ENCODE measurements at regions not wholly inside any gene's neighbourhood (a gene's known extent, or its start where the extent isn't known, plus 50 kb on each side); places are given as distances from the start of the nearest gene placed in this dataset.

GRCh38 chr15:93241696-93242585, 152.9 kb upstream of the RGMA start:
- TF ChIP-seq POLR2A (IDR thresholded peaks at IDR 0.05) = no peak
- TF ChIP-seq, protein P1, sequence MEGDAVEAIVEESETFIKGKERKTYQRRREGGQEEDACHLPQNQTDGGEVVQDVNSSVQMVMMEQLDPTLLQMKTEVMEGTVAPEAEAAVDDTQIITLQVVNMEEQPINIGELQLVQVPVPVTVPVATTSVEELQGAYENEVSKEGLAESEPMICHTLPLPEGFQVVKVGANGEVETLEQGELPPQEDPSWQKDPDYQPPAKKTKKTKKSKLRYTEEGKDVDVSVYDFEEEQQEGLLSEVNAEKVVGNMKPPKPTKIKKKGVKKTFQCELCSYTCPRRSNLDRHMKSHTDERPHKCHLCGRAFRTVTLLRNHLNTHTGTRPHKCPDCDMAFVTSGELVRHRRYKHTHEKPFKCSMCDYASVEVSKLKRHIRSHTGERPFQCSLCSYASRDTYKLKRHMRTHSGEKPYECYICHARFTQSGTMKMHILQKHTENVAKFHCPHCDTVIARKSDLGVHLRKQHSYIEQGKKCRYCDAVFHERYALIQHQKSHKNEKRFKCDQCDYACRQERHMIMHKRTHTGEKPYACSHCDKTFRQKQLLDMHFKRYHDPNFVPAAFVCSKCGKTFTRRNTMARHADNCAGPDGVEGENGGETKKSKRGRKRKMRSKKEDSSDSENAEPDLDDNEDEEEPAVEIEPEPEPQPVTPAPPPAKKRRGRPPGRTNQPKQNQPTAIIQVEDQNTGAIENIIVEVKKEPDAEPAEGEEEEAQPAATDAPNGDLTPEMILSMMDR (IDR thresholded peaks at IDR 0.05) = no peak
